ENCODE measurements at regions not wholly inside any gene's neighbourhood (a gene's known extent, or its start where the extent isn't known, plus 50 kb on each side); places are given as distances from the start of the nearest gene placed in this dataset.

- DNase-seq = peak in 29 of 35 experiments; percentile 6 to 70 (median 24)
- no peak overlapping the region for H3K27ac ChIP-seq (ENCODE audit: low read length)
- WGBS (ENCODE audit: insufficient coverage) = 13% methylated on average over 68 of the region's 78 CpGs
Observed at GRCh38 chr4:1512738-1513660, 106.8 kb upstream of the NKX1-1 start.

GRCh38 chr4:1512051-1512737 is 106.0 kb upstream of the NKX1-1 start:
- Mint-ChIP-seq H3K4me3 (peak overlapping the region in 1 of 3 donors; percentile 58), H3K27me3 (peaks cover 9 to 19% of the 10 kb centered on the region in 2 donors), H3K9me3 (no peaks in the 10 kb centered on the region), H3K36me3 (no peaks in the 10 kb centered on the region), H3K27ac (no peak overlapping the region), H3K4me1 (no peaks in the 10 kb centered on the region)
- WGBS (ENCODE audit: insufficient coverage) = 86% methylated on average over 25 of the region's 29 CpGs
- H3K27ac ChIP-seq (ENCODE audit: low read length) = no peak overlapping the region
- ATAC-seq (replicated peaks in 1 of 4) (no peak), DNase-seq (no peak)
- no peaks in the 10 kb centered on the region for H3K9me3 ChIP-seq
- H3K27me3 ChIP-seq (replicated peaks in 1 of 2; ENCODE audit: control insufficient read depth in 2 of 2, extremely low read depth in 1 of 2, insufficient read depth in 2 of 2, low read length in 1 of 2) = peaks cover 0 to 41% of the 10 kb centered on the region in 2 experiments
- H3K36me3 ChIP-seq (ENCODE audit: control insufficient read depth in 2 of 2, extremely low read depth in 1 of 2, insufficient read depth in 1 of 2, low read length in 1 of 2) = no peaks in the 10 kb centered on the region
- ChIA-PET CTCF (interaction anchor here in 1 of 2 donors (0.6 kb wide), 1 partner anchor 376 kb away, joined by 5 read pairs; no protein-coding TSS in a partner anchor), POLR2A (no interaction called here)
- H3K4me1 ChIP-seq (ENCODE audit: control insufficient read depth in 1 of 2, extremely low read depth in 1 of 2, insufficient read depth in 2 of 2, low read length in 2 of 2) = peaks cover 0 to 4% of the 10 kb centered on the region in 2 experiments
- H3K4me3 ChIP-seq (ENCODE audit: control insufficient read depth in 1 of 2, extremely low read depth in 1 of 2, low read length in 1 of 2) = no peak overlapping the region

More at GRCh38 chr4:1512738-1513660, 106.8 kb upstream of the NKX1-1 start:
- H3K4me1 ChIP-seq (ENCODE audit: control insufficient read depth in 1 of 2, extremely low read depth in 1 of 2, insufficient read depth in 2 of 2, low read length in 2 of 2) = peaks cover 0 to 4% of the 10 kb centered on the region in 2 experiments
- H3K9me3 ChIP-seq = no peaks in the 10 kb centered on the region
- peaks cover 6 to 14% of the 10 kb centered on the region in 2 donors for H3K27me3 Mint-ChIP-seq
- POLR2A ChIA-PET = no interaction called here
- H3K4me3 ChIP-seq (ENCODE audit: control insufficient read depth in 1 of 2, extremely low read depth in 1 of 2, low read length in 1 of 2) = peak overlapping the region in 1 of 2 donors; percentile 12
- CTCF ChIA-PET = no interaction called here
- ATAC-seq (replicated peaks in 1 of 4) = peak; percentile 56 to 82 (median 76)
- no peaks in the 10 kb centered on the region for H3K36me3 ChIP-seq (ENCODE audit: control insufficient read depth in 2 of 2, extremely low read depth in 1 of 2, insufficient read depth in 1 of 2, low read length in 1 of 2)
- peak overlapping the region in 2 of 3 donors; percentile 32 to 42 for H3K4me3 Mint-ChIP-seq
- no peaks in the 10 kb centered on the region for H3K4me1 Mint-ChIP-seq
- H3K27me3 ChIP-seq (replicated peaks in 1 of 2; ENCODE audit: control insufficient read depth in 2 of 2, extremely low read depth in 1 of 2, insufficient read depth in 2 of 2, low read length in 1 of 2) = peaks cover 0 to 46% of the 10 kb centered on the region in 2 experiments
- no peaks in the 10 kb centered on the region for H3K9me3 Mint-ChIP-seq
- H3K36me3 Mint-ChIP-seq = no peaks in the 10 kb centered on the region
- H3K27ac Mint-ChIP-seq = no peak overlapping the region

GRCh38 chr4:1511441-1512041 is 105.3 kb upstream of the NKX1-1 start:
- H3K27me3 ChIP-seq (replicated peaks in 1 of 2; ENCODE audit: control insufficient read depth in 2 of 2, extremely low read depth in 1 of 2, insufficient read depth in 2 of 2, low read length in 1 of 2) = peaks cover 0 to 36% of the 10 kb centered on the region in 2 experiments
- no peaks in the 10 kb centered on the region for H3K9me3 ChIP-seq
- H3K27ac ChIP-seq (ENCODE audit: low read length) = no peak overlapping the region
- no peaks in the 10 kb centered on the region for H3K36me3 Mint-ChIP-seq
- no peak overlapping the region for H3K27ac Mint-ChIP-seq
- no peaks in the 10 kb centered on the region for H3K36me3 ChIP-seq (ENCODE audit: control insufficient read depth in 2 of 2, extremely low read depth in 1 of 2, insufficient read depth in 1 of 2, low read length in 1 of 2)
- H3K9me3 Mint-ChIP-seq = no peaks in the 10 kb centered on the region
- 78% methylated on average over 13 of the region's 22 CpGs for WGBS (ENCODE audit: insufficient coverage)
- POLR2A ChIA-PET = no interaction called here
- H3K4me3 Mint-ChIP-seq = peak overlapping the region in 1 of 3 donors; percentile 58
- peaks cover 12 to 21% of the 10 kb centered on the region in 2 donors for H3K27me3 Mint-ChIP-seq
- peaks cover 0 to 4% of the 10 kb centered on the region in 2 experiments for H3K4me1 ChIP-seq (ENCODE audit: control insufficient read depth in 1 of 2, extremely low read depth in 1 of 2, insufficient read depth in 2 of 2, low read length in 2 of 2)
- CTCF ChIA-PET = interaction anchor here in 1 of 2 donors (0.6 kb wide), 1 partner anchor 376 kb away, joined by 5 read pairs; no protein-coding TSS in a partner anchor
- peak in 11 of 35 experiments; percentile 3 to 69 (median 25) for DNase-seq
- H3K4me1 Mint-ChIP-seq = no peaks in the 10 kb centered on the region
- ATAC-seq (replicated peaks in 1 of 4) = peak; percentile 9 to 85 (median 46)
- H3K4me3 ChIP-seq (ENCODE audit: control insufficient read depth in 1 of 2, extremely low read depth in 1 of 2, low read length in 1 of 2) = no peak overlapping the region

GRCh38 chr4:1510931-1511330 is 104.7 kb upstream of the NKX1-1 start:
- no peak for ATAC-seq (replicated peaks in 1 of 4)
- H3K27ac ChIP-seq (ENCODE audit: low read length) = no peak overlapping the region

GRCh38 chr4:1509366-1509765 is 103.1 kb upstream of the NKX1-1 start:
- peaks cover 13 to 22% of the 10 kb centered on the region in 2 donors for H3K27me3 Mint-ChIP-seq
- no peaks in the 10 kb centered on the region for H3K36me3 Mint-ChIP-seq
- no peaks in the 10 kb centered on the region for H3K4me1 Mint-ChIP-seq
- 70% methylated on average over 4 of the region's 9 CpGs for WGBS (ENCODE audit: insufficient coverage)
- POLR2A ChIA-PET = no interaction called here
- DNase-seq = peak in 1 of 35 experiments; percentile 2
- peaks cover 0 to 4% of the 10 kb centered on the region in 2 experiments for H3K4me1 ChIP-seq (ENCODE audit: control insufficient read depth in 1 of 2, extremely low read depth in 1 of 2, insufficient read depth in 2 of 2, low read length in 2 of 2)
- no peak for ATAC-seq (replicated peaks in 1 of 4)
- CTCF ChIA-PET = no interaction called here
- H3K9me3 Mint-ChIP-seq = no peaks in the 10 kb centered on the region
- H3K27me3 ChIP-seq (replicated peaks in 1 of 2; ENCODE audit: control insufficient read depth in 2 of 2, extremely low read depth in 1 of 2, insufficient read depth in 2 of 2, low read length in 1 of 2) = peaks cover 0 to 45% of the 10 kb centered on the region in 2 experiments
- H3K27ac Mint-ChIP-seq = no peak overlapping the region
- H3K27ac ChIP-seq (ENCODE audit: low read length) = no peak overlapping the region
- H3K9me3 ChIP-seq = no peaks in the 10 kb centered on the region
- H3K36me3 ChIP-seq (ENCODE audit: control insufficient read depth in 2 of 2, extremely low read depth in 1 of 2, insufficient read depth in 1 of 2, low read length in 1 of 2) = no peaks in the 10 kb centered on the region
- no peak overlapping the region for H3K4me3 ChIP-seq (ENCODE audit: control insufficient read depth in 1 of 2, extremely low read depth in 1 of 2, low read length in 1 of 2)
- no peak overlapping the region for H3K4me3 Mint-ChIP-seq

More at GRCh38 chr4:1510931-1511330, 104.7 kb upstream of the NKX1-1 start:
- Histone ChIP-seq H3K27me3 (replicated peaks in 1 of 2; ENCODE audit: control insufficient read depth in 2 of 2, extremely low read depth in 1 of 2, insufficient read depth in 2 of 2, low read length in 1 of 2) (peaks cover 0 to 37% of the 10 kb centered on the region in 2 experiments), H3K9me3 (no peaks in the 10 kb centered on the region), H3K4me1 (ENCODE audit: control insufficient read depth in 1 of 2, extremely low read depth in 1 of 2, insufficient read depth in 2 of 2, low read length in 2 of 2) (peaks cover 0 to 4% of the 10 kb centered on the region in 2 experiments), H3K36me3 (ENCODE audit: control insufficient read depth in 2 of 2, extremely low read depth in 1 of 2, insufficient read depth in 1 of 2, low read length in 1 of 2) (no peaks in the 10 kb centered on the region), H3K4me3 (ENCODE audit: control insufficient read depth in 1 of 2, extremely low read depth in 1 of 2, low read length in 1 of 2) (no peak overlapping the region)
- WGBS (ENCODE audit: insufficient coverage) = 90% methylated on average over 13 of the region's 15 CpGs
- Mint-ChIP-seq H3K9me3 (no peaks in the 10 kb centered on the region), H3K36me3 (no peaks in the 10 kb centered on the region), H3K4me1 (no peaks in the 10 kb centered on the region), H3K27me3 (peaks cover 13 to 20% of the 10 kb centered on the region in 2 donors), H3K27ac (no peak overlapping the region), H3K4me3 (peak overlapping the region in 1 of 3 donors; percentile 53)
- CTCF ChIA-PET = no interaction called here
- POLR2A ChIA-PET = no interaction called here
- DNase-seq = no peak
